ENCODE measurements at regions not wholly inside any gene's neighbourhood (a gene's known extent, or its start where the extent isn't known, plus 50 kb on each side); places are given as distances from the start of the nearest gene placed in this dataset.

- TF ChIP-seq, protein P1, sequence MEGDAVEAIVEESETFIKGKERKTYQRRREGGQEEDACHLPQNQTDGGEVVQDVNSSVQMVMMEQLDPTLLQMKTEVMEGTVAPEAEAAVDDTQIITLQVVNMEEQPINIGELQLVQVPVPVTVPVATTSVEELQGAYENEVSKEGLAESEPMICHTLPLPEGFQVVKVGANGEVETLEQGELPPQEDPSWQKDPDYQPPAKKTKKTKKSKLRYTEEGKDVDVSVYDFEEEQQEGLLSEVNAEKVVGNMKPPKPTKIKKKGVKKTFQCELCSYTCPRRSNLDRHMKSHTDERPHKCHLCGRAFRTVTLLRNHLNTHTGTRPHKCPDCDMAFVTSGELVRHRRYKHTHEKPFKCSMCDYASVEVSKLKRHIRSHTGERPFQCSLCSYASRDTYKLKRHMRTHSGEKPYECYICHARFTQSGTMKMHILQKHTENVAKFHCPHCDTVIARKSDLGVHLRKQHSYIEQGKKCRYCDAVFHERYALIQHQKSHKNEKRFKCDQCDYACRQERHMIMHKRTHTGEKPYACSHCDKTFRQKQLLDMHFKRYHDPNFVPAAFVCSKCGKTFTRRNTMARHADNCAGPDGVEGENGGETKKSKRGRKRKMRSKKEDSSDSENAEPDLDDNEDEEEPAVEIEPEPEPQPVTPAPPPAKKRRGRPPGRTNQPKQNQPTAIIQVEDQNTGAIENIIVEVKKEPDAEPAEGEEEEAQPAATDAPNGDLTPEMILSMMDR (IDR thresholded peaks at IDR 0.05 in 8 of 11, conservative IDR thresholded peaks at IDR 0.05 in 3 of 11), result no peak
- no peak for TF ChIP-seq POLR2A (IDR thresholded peaks at IDR 0.05)
These were observed 68.2 kb upstream of the STXBP5 start for GRCh38 chr6:147136057-147136456.

Data from spleen (tissue), 7 donors.